PC-3 (cell line): ENCODE measurements at regions not wholly inside any gene's neighbourhood (a gene's known extent, or its start where the extent isn't known, plus 50 kb on each side); places are given as distances from the start of the nearest gene placed in this dataset.

ENCODE experiments used
- ATAC-seq: fragments of 200-7000 bp; cut with Tn5 transposase; 2 replicates; pipeline ENCODE4 v1.9.1; 2020; ENCODE audit warnings: mild to moderate bottlenecking, moderate library complexity
- BruUV-seq: library from RNA; stranded (reverse); fragments of 400-500 nt; replicated peaks from 2 replicates; lab custom pipeline; 2021; lab: Mats Ljungman, UMichigan
- CTCF ChIA-PET: fragments of 300-600 bp; sonication (Branson Sonifier 250); formaldehyde crosslinking; loops from one replicate; lab custom pipeline; 2022; ENCODE audit warnings: antibody characterized with exemption; lab: Charles Lee
- POLR2A ChIA-PET: fragments of 300-600 bp; sonication (Branson Sonifier 250); formaldehyde crosslinking; loops from one replicate; lab custom pipeline; 2022; ENCODE audit warnings: antibody characterized with exemption; ENCODE audit not compliant: unreplicated experiment; lab: Charles Lee
- DNase-seq: peaks from one replicate; pipeline ENCODE4 v3.0.0-alpha.2; 2015
- H2AFZ ChIP-seq: fragments of 300-600 bp; sonication (generic); 2 replicates; pipeline ENCODE4 v1.6.0; 2016; ENCODE audit warnings: antibody characterized with exemption, low read length
- H3F3A ChIP-seq: fragments of 300-600 bp; sonication (generic); one replicate; pipeline ENCODE4 v1.6.0; 2017; ENCODE audit warnings: antibody characterized with exemption, low read length, control low read depth, mild to moderate bottlenecking; ENCODE audit not compliant: unreplicated experiment
- H3K27ac ChIP-seq: fragments of 300-600 bp; sonication (generic); 2 replicates; pipeline ENCODE4 v1.5.1; 2016; ENCODE audit warnings: mild to moderate bottlenecking, low read length
- H3K27me3 ChIP-seq: fragments of 300-600 bp; sonication (generic); 2 replicates; pipeline ENCODE4 v1.6.1; 2016; ENCODE audit warnings: low read length, mixed read lengths
- H3K36me3 ChIP-seq: fragments of 300-600 bp; sonication (generic); 2 replicates; pipeline ENCODE4 v1.6.1; 2016; ENCODE audit warnings: low read depth, mixed run types, low read length, mixed read lengths
- H3K4me1 ChIP-seq: fragments of 300-600 bp; sonication (generic); 2 replicates; pipeline ENCODE4 v1.5.1; 2016; ENCODE audit warnings: low read length; ENCODE audit not compliant: insufficient read depth
- H3K4me2 ChIP-seq: fragments of 300-600 bp; sonication (generic); 2 replicates; pipeline ENCODE4 v1.6.0; 2016; ENCODE audit warnings: low read length
- H3K4me3 ChIP-seq: fragments of 300-600 bp; sonication (generic); 2 replicates; pipeline ENCODE4 v1.5.1; 2016; ENCODE audit warnings: mild to moderate bottlenecking, low read length, mixed read lengths
- H3K79me2 ChIP-seq: fragments of 300-600 bp; sonication (generic); 2 replicates; pipeline ENCODE4 v1.6.1; 2017; ENCODE audit warnings: low read length, mixed read lengths
- H3K9ac ChIP-seq: fragments of 300-600 bp; sonication (generic); 2 replicates; pipeline ENCODE4 v1.6.0; 2016; ENCODE audit warnings: mild to moderate bottlenecking, low read length
- H3K9me2 ChIP-seq: fragments of 300-600 bp; sonication (generic); replicated peaks from 2 replicates; pipeline ENCODE4 v1.6.1; 2016; ENCODE audit warnings: mixed run types, low read length, mixed read lengths
- H3K9me3 ChIP-seq: fragments of 300-600 bp; sonication (generic); 2 replicates; pipeline ENCODE4 v1.6.1; 2016; ENCODE audit warnings: low read length, mixed read lengths
- H4K20me1 ChIP-seq: fragments of 300-600 bp; sonication (generic); 2 replicates; pipeline ENCODE4 v1.6.1; 2016; ENCODE audit warnings: low read length, mixed read lengths
- CTCF ChIP-seq: fragments of 300-600 bp; sonication (generic); conservative IDR thresholded peaks from 2 replicates; pipeline ENCODE4 v1.5.1; 2017; ENCODE audit warnings: antibody characterized with exemption, low read depth, mild to moderate bottlenecking, low read length
- EZH2 ChIP-seq: fragments of 300-600 bp; sonication (generic); IDR thresholded peaks from one replicate; pipeline ENCODE4 v1.6.1; 2017; ENCODE audit warnings: antibody characterized with exemption, mild to moderate bottlenecking, low read length; ENCODE audit not compliant: unreplicated experiment
- EZH2phosphoT487 ChIP-seq: fragments of 300-600 bp; sonication (generic); IDR thresholded peaks from 2 replicates; pipeline ENCODE4 v1.6.1; 2018; ENCODE audit warnings: mild to moderate bottlenecking, antibody characterized with exemption, low read length, borderline replicate concordance
- intact Hi-C: fragments of 100-400 bp; cut with micrococcal nuclease; formaldehyde crosslinking; loops from 2 replicates; pipeline ENCODE4 v1.9.0; 2023

DNA sequence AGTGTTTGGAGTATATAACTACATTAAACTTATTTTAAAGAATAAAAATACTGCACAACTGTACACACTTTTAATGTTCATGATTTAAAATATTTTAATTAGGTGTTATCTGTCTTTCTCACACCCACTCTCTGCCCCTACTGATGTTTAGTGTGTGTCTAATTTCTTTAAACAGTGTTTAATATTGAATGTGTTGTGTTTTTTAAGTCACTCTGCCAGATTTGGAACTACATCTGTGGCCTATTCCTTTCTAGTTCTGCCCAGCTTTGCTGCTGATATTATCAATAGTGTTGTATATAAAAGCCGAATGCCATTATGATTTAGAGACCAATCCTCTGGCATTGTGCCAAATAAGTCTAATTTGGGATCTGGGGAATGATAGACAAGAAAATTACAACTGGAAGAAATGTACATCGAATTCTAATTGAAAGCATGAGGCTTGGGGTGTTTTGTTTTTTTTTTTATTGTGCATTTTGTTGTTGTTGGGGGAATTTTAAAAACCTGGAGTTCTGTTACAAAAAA is 398.0 kb downstream of the CPS1 start:
- Histone ChIP-seq H3K27ac (no peak overlapping the region), H3K4me2 (no peak overlapping the region), H3K79me2 (no peaks in the 10 kb centered on the region), H3K9me2 (no peaks in the 10 kb centered on the region), H3K9ac (no peak overlapping the region), H3K9me3 (no peaks in the 10 kb centered on the region), H4K20me1 (no peaks in the 10 kb centered on the region), H3K4me1 (peaks cover 23% of the 10 kb centered on the region), H2AFZ (no peak overlapping the region), H3K4me3 (no peak overlapping the region), H3K27me3 (peaks cover 7% of the 10 kb centered on the region), H3K36me3 (no peaks in the 10 kb centered on the region), H3F3A (no peaks in the 10 kb centered on the region)
- CTCF ChIA-PET: no interaction called here
- ATAC-seq: no peak
- POLR2A ChIA-PET: no interaction called here
- no TSS peak for BruUV-seq
- no peak for TF ChIP-seq EZH2
- no peak for TF ChIP-seq CTCF
- TF ChIP-seq EZH2phosphoT487: no peak
- intact Hi-C loops: no loop called here
- no peak for DNase-seq

DNA sequence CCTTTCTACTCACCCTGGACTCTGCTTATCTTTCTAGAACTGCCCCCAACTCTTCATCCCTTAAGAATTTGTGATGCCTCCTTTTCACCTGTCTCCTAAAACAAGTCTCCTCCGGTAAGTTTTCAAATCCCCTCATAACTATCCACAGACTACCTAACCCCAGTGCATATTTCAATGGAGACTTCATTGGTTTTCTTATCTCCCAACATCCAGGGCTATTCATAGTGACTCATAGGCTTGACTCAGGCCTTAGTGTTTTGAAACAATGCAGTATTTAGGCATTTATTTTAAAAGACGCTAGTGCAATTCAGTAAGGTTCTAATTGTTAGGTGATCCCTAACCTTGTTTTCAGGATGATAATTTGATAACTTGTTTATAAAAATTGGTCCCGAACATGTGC is 399.2 kb downstream of the CPS1 start:
- no peaks in the 10 kb centered on the region for H3K36me3 ChIP-seq
- peak overlapping the region; percentile 50 for H3K4me2 ChIP-seq

More for the DNA sequence above, 399.2 kb downstream of the CPS1 start:
- Histone ChIP-seq H3K4me3 (no peak overlapping the region), H3K9me2 (no peaks in the 10 kb centered on the region), H3F3A (no peaks in the 10 kb centered on the region), H3K27ac (no peak overlapping the region), H3K27me3 (peaks cover 8% of the 10 kb centered on the region), H3K9ac (no peak overlapping the region), H3K4me1 (peaks cover 23% of the 10 kb centered on the region), H2AFZ (no peak overlapping the region), H4K20me1 (no peaks in the 10 kb centered on the region), H3K9me3 (no peaks in the 10 kb centered on the region), H3K79me2 (no peaks in the 10 kb centered on the region)
- intact Hi-C loops: no loop called here
- POLR2A ChIA-PET: no interaction called here
- DNase-seq: peak; percentile 76
- peak; percentile 95 for ATAC-seq
- TF ChIP-seq CTCF: no peak
- no peak for TF ChIP-seq EZH2
- TF ChIP-seq EZH2phosphoT487: no peak
- CTCF ChIA-PET: no interaction called here
- no TSS peak for BruUV-seq
